Esophagus muscularis mucosa (tissue), 4 donors: ENCODE measurements at regions not wholly inside any gene's neighbourhood (a gene's known extent, or its start where the extent isn't known, plus 50 kb on each side); places are given as distances from the start of the nearest gene placed in this dataset.

ENCODE experiments used
- DNase-seq: peaks from one replicate; pipeline ENCODE4 v3.0.0-alpha.2; 2017; ENCODE audit errors: extremely low spot score
- H3K27ac ChIP-seq, 4 donors: fragments of 200-600 bp; sonication (generic); replicated peaks in 1 of 4; 1 replicate in 3 of 4; 2 replicates in 1 of 4; pipeline ENCODE4 v1.5.1; 2016 to 2019; ENCODE audit warnings: mild to moderate bottlenecking in 1 of 4
- H3K27me3 ChIP-seq, 4 donors: fragments of 200-600 bp; sonication (generic); one replicate each; pipeline versions ENCODE4 v1.5.1 to v1.6.0; 2016 to 2019
- H3K36me3 ChIP-seq, 4 donors: fragments of 200-600 bp; sonication (generic); one replicate each; pipeline ENCODE4 v1.5.1; 2016 to 2019
- H3K4me1 ChIP-seq, 4 donors: fragments of 200-600 bp; sonication (generic); one replicate each; pipeline ENCODE4 v1.5.1; 2016 to 2019
- H3K4me3 ChIP-seq, 4 donors: fragments of 200-600 bp; sonication (generic); 1 replicate in 2 of 4; 2 replicates in 2 of 4; pipeline ENCODE4 v1.5.1; 2016 to 2019; ENCODE audit warnings: mild to moderate bottlenecking in 4 of 4, moderate library complexity in 1 of 4
- H3K9me3 ChIP-seq, 4 donors: fragments of 200-600 bp; sonication (generic); 1 replicate in 3 of 4; 2 replicates in 1 of 4; pipeline ENCODE4 v1.5.1; 2016 to 2019
- CTCF ChIP-seq, 3 experiments: fragments of 200-600 bp in 2 of 3; fragments of 450-650 bp in 1 of 3; sonication (generic) in 2 of 3; IDR thresholded peaks; one replicate each; pipeline ENCODE4 v1.5.1; 2017 to 2019; ENCODE audit warnings: antibody characterized with exemption in 3 of 3, mild to moderate bottlenecking in 2 of 3, moderate library complexity in 1 of 3
- EP300 ChIP-seq: sonication (generic); formaldehyde crosslinking; IDR thresholded peaks from one replicate; pipeline ENCODE4 v1.6.1; 2017; ENCODE audit warnings: antibody characterized with exemption
- POLR2A ChIP-seq: fragments of 450-650 bp; IDR thresholded peaks from one replicate; pipeline ENCODE4 v1.6.1; 2017; ENCODE audit warnings: antibody characterized with exemption, moderate library complexity, mild to moderate bottlenecking, low read depth
- POLR2AphosphoS5 ChIP-seq, 2 donors: sonication (generic); formaldehyde crosslinking; IDR thresholded peaks; one replicate each; pipeline ENCODE4 v1.6.1; 2017; ENCODE audit warnings: antibody characterized with exemption in 2 of 2
- WGBS: methylation state at CpG from one replicate; pipeline ENCODE4 v1.1.5; 2018; 5-methylcytosine and 5-hydroxymethylcytosine counted together
- intact Hi-C: fragments of 100-400 bp; cut with DNase I; formaldehyde crosslinking; loops from one replicate; pipeline ENCODE4 v1.15.1; 2023

GRCh38 chr13:30105381-30105780 lies 202.0 kb downstream of the KATNAL1 start:
- no peak for TF ChIP-seq POLR2AphosphoS5 (IDR thresholded peaks at IDR 0.05)
- TF ChIP-seq CTCF (IDR thresholded peaks at IDR 0.05) = no peak
- no peak for TF ChIP-seq POLR2A
- no peak for TF ChIP-seq EP300
- H3K27me3 ChIP-seq = no peaks in the 10 kb centered on the region
- no peaks in the 10 kb centered on the region for H3K9me3 ChIP-seq
- no peak overlapping the region for H3K4me3 ChIP-seq
- intact Hi-C loops = no loop called here
- no peak for DNase-seq
- WGBS = 79% methylated on average over 7 of the region's 8 CpGs
- H3K36me3 ChIP-seq = no peaks in the 10 kb centered on the region
- H3K27ac ChIP-seq = no peak overlapping the region
- H3K4me1 ChIP-seq = no peaks in the 10 kb centered on the region

- intact Hi-C loops = no loop called here
- Histone ChIP-seq H3K36me3 (no peaks in the 10 kb centered on the region), H3K27ac (no peak overlapping the region), H3K4me3 (no peak overlapping the region), H3K27me3 (no peaks in the 10 kb centered on the region), H3K4me1 (no peaks in the 10 kb centered on the region), H3K9me3 (no peaks in the 10 kb centered on the region)
- no peak for DNase-seq
- TF ChIP-seq CTCF (IDR thresholded peaks at IDR 0.05) (no peak), POLR2A (no peak), EP300 (no peak), POLR2AphosphoS5 (IDR thresholded peaks at IDR 0.05) (no peak)
- 74% methylated on average over 5 of the region's 5 CpGs for WGBS
Measured at GRCh38 chr13:30103161-30103840, 204.1 kb downstream of the KATNAL1 start.

- intact Hi-C loops = no loop called here
- 100% methylated on average over 4 of the region's 4 CpGs for WGBS
- no peaks in the 10 kb centered on the region for H3K36me3 ChIP-seq
- H3K9me3 ChIP-seq = no peaks in the 10 kb centered on the region
- DNase-seq = no peak
- no peaks in the 10 kb centered on the region for H3K4me1 ChIP-seq
- no peak for TF ChIP-seq CTCF (IDR thresholded peaks at IDR 0.05)
- no peak for TF ChIP-seq POLR2A
- TF ChIP-seq POLR2AphosphoS5 (IDR thresholded peaks at IDR 0.05) = no peak
- TF ChIP-seq EP300 = no peak
- H3K27ac ChIP-seq = no peak overlapping the region
- H3K4me3 ChIP-seq = no peak overlapping the region
- no peaks in the 10 kb centered on the region for H3K27me3 ChIP-seq
Measured at GRCh38 chr13:30100226-30100625, 207.1 kb downstream of the KATNAL1 start.

GRCh38 chr13:30097701-30098100 lies 209.7 kb downstream of the KATNAL1 start:
- TF ChIP-seq POLR2A (no peak), EP300 (no peak), CTCF (IDR thresholded peaks at IDR 0.05) (no peak), POLR2AphosphoS5 (IDR thresholded peaks at IDR 0.05) (no peak)
- H3K4me1 ChIP-seq = no peaks in the 10 kb centered on the region
- DNase-seq = no peak
- H3K9me3 ChIP-seq = no peaks in the 10 kb centered on the region
- no peaks in the 10 kb centered on the region for H3K36me3 ChIP-seq
- H3K27me3 ChIP-seq = no peaks in the 10 kb centered on the region
- intact Hi-C loops = no loop called here
- H3K4me3 ChIP-seq = no peak overlapping the region
- H3K27ac ChIP-seq = no peak overlapping the region
- 83% methylated on average over 5 of the region's 5 CpGs for WGBS

- Histone ChIP-seq H3K27me3 (no peaks in the 10 kb centered on the region), H3K4me1 (no peaks in the 10 kb centered on the region), H3K36me3 (no peaks in the 10 kb centered on the region), H3K4me3 (no peak overlapping the region), H3K27ac (no peak overlapping the region), H3K9me3 (no peaks in the 10 kb centered on the region)
- DNase-seq = no peak
- intact Hi-C loops = no loop called here
- 97% methylated on average over 5 of the region's 5 CpGs for WGBS
- TF ChIP-seq CTCF (IDR thresholded peaks at IDR 0.05) (no peak), EP300 (no peak), POLR2AphosphoS5 (IDR thresholded peaks at IDR 0.05) (no peak), POLR2A (no peak)
Measured at GRCh38 chr13:30097089-30097488, 210.3 kb downstream of the KATNAL1 start.
